ENCODE measurements at regions not wholly inside any gene's neighbourhood (a gene's known extent, or its start where the extent isn't known, plus 50 kb on each side); places are given as distances from the start of the nearest gene placed in this dataset.

- Histone ChIP-seq H3K36me3 (no peaks in the 10 kb centered on the region), H3K27ac (no peak overlapping the region), H3K27me3 (no peaks in the 10 kb centered on the region), H3K4me1 (no peaks in the 10 kb centered on the region), H3K9me3 (no peaks in the 10 kb centered on the region), H3K4me3 (no peak overlapping the region)
- TF ChIP-seq CTCF (IDR thresholded peaks at IDR 0.05), result no peak
- no peak for DNase-seq (ENCODE audit: low spot score)
Measured at GRCh38 chr7:81887098-81888090, 117.5 kb upstream of the HGF start.

- DNase-seq (ENCODE audit: low spot score), result no peak
- no peaks in the 10 kb centered on the region for H3K9me3 ChIP-seq
Measured at GRCh38 chr7:81886211-81886764, 116.4 kb upstream of the HGF start.

GRCh38 chr7:81884817-81885216 lies 115.0 kb upstream of the HGF start:
- Histone ChIP-seq H3K36me3 (no peaks in the 10 kb centered on the region), H3K4me1 (no peaks in the 10 kb centered on the region), H3K4me3 (no peak overlapping the region), H3K27me3 (no peaks in the 10 kb centered on the region), H3K9me3 (no peaks in the 10 kb centered on the region), H3K27ac (no peak overlapping the region)
- DNase-seq (ENCODE audit: low spot score), result no peak
- no peak for TF ChIP-seq CTCF (IDR thresholded peaks at IDR 0.05)

More at GRCh38 chr7:81886211-81886764, 116.4 kb upstream of the HGF start:
- Histone ChIP-seq H3K4me3 (no peak overlapping the region), H3K36me3 (no peaks in the 10 kb centered on the region), H3K27me3 (no peaks in the 10 kb centered on the region), H3K27ac (no peak overlapping the region), H3K4me1 (no peaks in the 10 kb centered on the region)
- no peak for TF ChIP-seq CTCF (IDR thresholded peaks at IDR 0.05)

GRCh38 chr7:81883801-81884393 lies 114.0 kb upstream of the HGF start:
- TF ChIP-seq CTCF (IDR thresholded peaks at IDR 0.05), result no peak
- Histone ChIP-seq H3K27me3 (no peaks in the 10 kb centered on the region), H3K27ac (no peak overlapping the region), H3K36me3 (no peaks in the 10 kb centered on the region), H3K9me3 (no peaks in the 10 kb centered on the region), H3K4me3 (no peak overlapping the region), H3K4me1 (no peaks in the 10 kb centered on the region)
- no peak for DNase-seq (ENCODE audit: low spot score)

- Histone ChIP-seq H3K27me3 (no peaks in the 10 kb centered on the region), H3K4me3 (no peak overlapping the region), H3K9me3 (no peaks in the 10 kb centered on the region), H3K4me1 (no peaks in the 10 kb centered on the region), H3K27ac (no peak overlapping the region), H3K36me3 (no peaks in the 10 kb centered on the region)
- no peak for TF ChIP-seq CTCF (IDR thresholded peaks at IDR 0.05)
- DNase-seq (ENCODE audit: low spot score), result no peak
Measured at GRCh38 chr7:81882086-81882485, 112.2 kb upstream of the HGF start.
